ENCODE measurements at regions not wholly inside any gene's neighbourhood (a gene's known extent, or its start where the extent isn't known, plus 50 kb on each side); places are given as distances from the start of the nearest gene placed in this dataset.

DNA sequence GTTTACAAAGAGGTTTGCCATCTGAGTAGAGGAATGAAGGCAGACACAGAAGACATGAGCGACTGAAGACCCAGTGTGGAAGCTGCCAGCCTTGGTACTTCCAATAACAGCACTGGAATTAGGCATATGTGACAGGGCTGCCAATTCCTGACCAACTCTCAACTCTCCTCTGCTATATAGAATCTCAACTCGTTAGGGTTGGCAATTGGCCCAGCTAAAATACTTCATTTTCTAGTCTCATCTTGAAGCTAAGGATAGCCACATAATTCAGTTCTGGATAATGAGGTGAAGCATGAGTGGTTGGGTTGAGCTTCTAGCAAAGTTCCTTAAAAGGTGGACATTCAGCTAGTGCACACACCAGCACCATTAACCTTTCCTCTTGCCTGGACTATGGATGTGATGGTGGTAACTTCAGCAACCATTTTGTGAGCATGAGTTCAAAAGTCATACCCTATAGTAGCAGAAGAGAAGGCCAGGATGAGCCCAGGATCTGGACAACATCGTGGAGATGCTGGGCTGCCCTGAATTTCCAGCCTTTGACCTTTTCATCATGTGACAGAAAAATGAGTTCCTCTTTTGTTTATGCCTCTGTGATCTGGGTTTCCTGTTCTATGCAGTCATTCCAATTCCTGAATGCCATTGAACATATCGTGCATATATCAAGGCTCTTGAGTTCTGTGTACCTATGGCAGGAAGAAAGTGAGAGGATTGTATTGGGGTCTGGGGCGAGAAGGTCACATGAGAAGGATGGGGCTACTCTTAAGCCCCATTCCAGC, 68.1 kb upstream of the HAAO start:
- CTCF ChIA-PET, result interaction anchor here (0.6 to 2.8 kb wide), 8 partner anchors 85 to 748 kb away, joined by 3 to 15 read pairs (median 4); no protein-coding TSS in a partner anchor
- H3K4me1 Mint-ChIP-seq, result no peaks in the 10 kb centered on the region
- 75% methylated on average over 2 of the region's 5 CpGs for WGBS (ENCODE audit: insufficient coverage)

GRCh38 chr2:42859791-42860190, 67.4 kb upstream of the HAAO start:
- H3K4me1 ChIP-seq (ENCODE audit: control insufficient read depth in 1 of 2, extremely low read depth in 1 of 2, insufficient read depth in 2 of 2, low read length in 2 of 2), result no peaks in the 10 kb centered on the region
- H3K36me3 ChIP-seq (ENCODE audit: control insufficient read depth in 2 of 2, extremely low read depth in 1 of 2, insufficient read depth in 1 of 2, low read length in 1 of 2), result no peaks in the 10 kb centered on the region
- DNase-seq (no peak), ATAC-seq (replicated peaks in 1 of 4) (no peak)
- no peak overlapping the region for H3K4me3 ChIP-seq (ENCODE audit: control insufficient read depth in 1 of 2, extremely low read depth in 1 of 2, low read length in 1 of 2)
- H3K27me3 Mint-ChIP-seq, result no peaks in the 10 kb centered on the region
- no peaks in the 10 kb centered on the region for H3K9me3 ChIP-seq
- ChIA-PET CTCF (interaction anchor here (0.6 to 2.8 kb wide), 10 partner anchors 84 to 749 kb away, joined by 3 to 15 read pairs (median 3); no protein-coding TSS in a partner anchor), POLR2A (no interaction called here)
- H3K27me3 ChIP-seq (replicated peaks in 1 of 2; ENCODE audit: control insufficient read depth in 2 of 2, extremely low read depth in 1 of 2, insufficient read depth in 2 of 2, low read length in 1 of 2), result peaks cover 0 to 3% of the 10 kb centered on the region in 2 experiments
- no peak overlapping the region for H3K27ac ChIP-seq (ENCODE audit: low read length)
- H3K4me1 Mint-ChIP-seq, result no peaks in the 10 kb centered on the region
- 75% methylated on average over 2 of the region's 4 CpGs for WGBS (ENCODE audit: insufficient coverage)
- peaks cover 0 to 7% (median 7%) of the 10 kb centered on the region in 3 donors for H3K9me3 Mint-ChIP-seq
- no peak overlapping the region for H3K4me3 Mint-ChIP-seq
- no peaks in the 10 kb centered on the region for H3K36me3 Mint-ChIP-seq
- no peak overlapping the region for H3K27ac Mint-ChIP-seq

More for the DNA sequence above, 68.1 kb upstream of the HAAO start:
- POLR2A ChIA-PET, result no interaction called here
- peaks cover 0 to 3% of the 10 kb centered on the region in 2 experiments for H3K27me3 ChIP-seq (replicated peaks in 1 of 2; ENCODE audit: control insufficient read depth in 2 of 2, extremely low read depth in 1 of 2, insufficient read depth in 2 of 2, low read length in 1 of 2)
- peaks cover 0 to 2% of the 10 kb centered on the region in 2 donors for H3K27me3 Mint-ChIP-seq
- H3K9me3 ChIP-seq, result no peaks in the 10 kb centered on the region
- H3K36me3 Mint-ChIP-seq, result no peaks in the 10 kb centered on the region
- no peak overlapping the region for H3K27ac ChIP-seq (ENCODE audit: low read length)
- H3K36me3 ChIP-seq (ENCODE audit: control insufficient read depth in 2 of 2, extremely low read depth in 1 of 2, insufficient read depth in 1 of 2, low read length in 1 of 2), result no peaks in the 10 kb centered on the region
- no peaks in the 10 kb centered on the region for H3K4me1 ChIP-seq (ENCODE audit: control insufficient read depth in 1 of 2, extremely low read depth in 1 of 2, insufficient read depth in 2 of 2, low read length in 2 of 2)
- peaks cover 0 to 7% (median 7%) of the 10 kb centered on the region in 3 donors for H3K9me3 Mint-ChIP-seq
- no peak overlapping the region for H3K4me3 Mint-ChIP-seq
- H3K27ac Mint-ChIP-seq, result no peak overlapping the region
- ATAC-seq (replicated peaks in 1 of 4), result no peak
- no peak overlapping the region for H3K4me3 ChIP-seq (ENCODE audit: control insufficient read depth in 1 of 2, extremely low read depth in 1 of 2, low read length in 1 of 2)
- no peak for DNase-seq

DNA sequence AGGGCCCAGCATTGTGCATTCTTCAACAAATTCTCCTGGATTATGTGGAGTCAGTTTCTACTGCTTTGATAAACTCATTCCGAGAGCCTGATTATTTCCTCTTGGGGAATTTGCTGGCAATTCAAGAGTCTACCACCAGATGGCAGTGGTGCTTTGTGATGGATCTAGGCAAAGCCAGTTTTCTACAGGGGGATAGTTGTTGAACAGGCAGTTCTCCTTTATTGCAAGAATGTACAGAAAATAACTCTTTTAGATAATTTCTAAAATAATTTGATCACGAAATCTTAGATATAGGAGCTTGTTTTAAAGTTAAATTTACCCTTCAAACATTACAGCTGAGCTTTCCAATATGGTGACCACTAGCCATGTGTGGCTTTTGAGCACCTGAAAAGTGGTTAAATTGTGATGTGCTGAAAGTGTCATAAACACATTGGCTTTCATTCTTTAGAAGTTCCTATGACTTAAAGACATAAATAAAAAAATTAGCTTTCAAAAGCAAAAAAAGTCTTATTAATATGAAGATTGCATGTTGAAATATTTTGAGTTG, 66.7 kb upstream of the HAAO start:
- ATAC-seq (replicated peaks in 1 of 4) (no peak), DNase-seq (peak in 33 of 35 experiments; percentile 10 to 73 (median 40))
- H3K36me3 ChIP-seq (ENCODE audit: control insufficient read depth in 2 of 2, extremely low read depth in 1 of 2, insufficient read depth in 1 of 2, low read length in 1 of 2), result no peaks in the 10 kb centered on the region
- H3K4me1 Mint-ChIP-seq, result no peaks in the 10 kb centered on the region
- H3K9me3 ChIP-seq, result no peaks in the 10 kb centered on the region
- peaks cover 0 to 7% (median 7%) of the 10 kb centered on the region in 3 donors for H3K9me3 Mint-ChIP-seq
- ChIA-PET POLR2A (interaction anchor here in 1 of 2 donors (0.6 kb wide), 1 partner anchor 688 kb away, joined by 3 read pairs; no protein-coding TSS in a partner anchor), CTCF (interaction anchor here (0.6 to 2.8 kb wide), 7 partner anchors 31 to 719 kb away, joined by 3 to 15 read pairs (median 3); partner anchors contain the start of gene ZFP36L2 (in 1 of the 2))
- H3K4me3 Mint-ChIP-seq, result no peak overlapping the region
- no peaks in the 10 kb centered on the region for H3K4me1 ChIP-seq (ENCODE audit: control insufficient read depth in 1 of 2, extremely low read depth in 1 of 2, insufficient read depth in 2 of 2, low read length in 2 of 2)
- WGBS (ENCODE audit: insufficient coverage), result no CpG with 5 or more reads among the region's 2 CpGs
- no peaks in the 10 kb centered on the region for H3K36me3 Mint-ChIP-seq
- no peak overlapping the region for H3K27ac ChIP-seq (ENCODE audit: low read length)
- no peaks in the 10 kb centered on the region for H3K27me3 Mint-ChIP-seq
- peaks cover 0 to 3% of the 10 kb centered on the region in 2 experiments for H3K27me3 ChIP-seq (replicated peaks in 1 of 2; ENCODE audit: control insufficient read depth in 2 of 2, extremely low read depth in 1 of 2, insufficient read depth in 2 of 2, low read length in 1 of 2)
- no peak overlapping the region for H3K27ac Mint-ChIP-seq
- H3K4me3 ChIP-seq (ENCODE audit: control insufficient read depth in 1 of 2, extremely low read depth in 1 of 2, low read length in 1 of 2), result no peak overlapping the region

GRCh38 chr2:42858140-42859005, 66.0 kb upstream of the HAAO start:
- DNase-seq (no peak), ATAC-seq (replicated peaks in 1 of 4) (no peak)
- H3K27me3 Mint-ChIP-seq, result no peaks in the 10 kb centered on the region
- Histone ChIP-seq H3K9me3 (no peaks in the 10 kb centered on the region), H3K27me3 (replicated peaks in 1 of 2; ENCODE audit: control insufficient read depth in 2 of 2, extremely low read depth in 1 of 2, insufficient read depth in 2 of 2, low read length in 1 of 2) (peaks cover 0 to 3% of the 10 kb centered on the region in 2 experiments), H3K4me3 (ENCODE audit: control insufficient read depth in 1 of 2, extremely low read depth in 1 of 2, low read length in 1 of 2) (no peak overlapping the region), H3K27ac (ENCODE audit: low read length) (no peak overlapping the region), H3K36me3 (ENCODE audit: control insufficient read depth in 2 of 2, extremely low read depth in 1 of 2, insufficient read depth in 1 of 2, low read length in 1 of 2) (no peaks in the 10 kb centered on the region), H3K4me1 (ENCODE audit: control insufficient read depth in 1 of 2, extremely low read depth in 1 of 2, insufficient read depth in 2 of 2, low read length in 2 of 2) (no peaks in the 10 kb centered on the region)
- ChIA-PET CTCF (interaction anchor here (0.6 to 2.8 kb wide), 10 partner anchors 30 to 719 kb away, joined by 3 to 15 read pairs (median 4); partner anchors contain the start of gene ZFP36L2 (in 1 of the 2)), POLR2A (interaction anchor here in 1 of 2 donors (0.6 kb wide), 1 partner anchor 687 kb away, joined by 3 read pairs; no protein-coding TSS in a partner anchor)
- H3K4me1 Mint-ChIP-seq, result no peaks in the 10 kb centered on the region
- no peaks in the 10 kb centered on the region for H3K36me3 Mint-ChIP-seq
- H3K27ac Mint-ChIP-seq, result no peak overlapping the region
- no peak overlapping the region for H3K4me3 Mint-ChIP-seq
- WGBS (ENCODE audit: insufficient coverage), result 54% methylated on average over 3 of the region's 4 CpGs
- peaks cover 0 to 7% (median 7%) of the 10 kb centered on the region in 3 donors for H3K9me3 Mint-ChIP-seq

GRCh38 chr2:42856891-42857632, 64.7 kb upstream of the HAAO start:
- H3K27ac Mint-ChIP-seq, result no peak overlapping the region
- H3K4me1 ChIP-seq (ENCODE audit: control insufficient read depth in 1 of 2, extremely low read depth in 1 of 2, insufficient read depth in 2 of 2, low read length in 2 of 2), result no peaks in the 10 kb centered on the region
- DNase-seq (no peak), ATAC-seq (replicated peaks in 1 of 4) (no peak)
- H3K36me3 ChIP-seq (ENCODE audit: control insufficient read depth in 2 of 2, extremely low read depth in 1 of 2, insufficient read depth in 1 of 2, low read length in 1 of 2), result no peaks in the 10 kb centered on the region
- H3K27ac ChIP-seq (ENCODE audit: low read length), result no peak overlapping the region
- 76% methylated on average over 18 of the region's 23 CpGs for WGBS (ENCODE audit: insufficient coverage)
- H3K9me3 Mint-ChIP-seq, result peaks cover 0 to 7% (median 7%) of the 10 kb centered on the region in 3 donors
- H3K4me3 ChIP-seq (ENCODE audit: control insufficient read depth in 1 of 2, extremely low read depth in 1 of 2, low read length in 1 of 2), result no peak overlapping the region
- POLR2A ChIA-PET, result no interaction called here
- no peaks in the 10 kb centered on the region for H3K9me3 ChIP-seq
- CTCF ChIA-PET, result interaction anchor here (1.0 to 1.3 kb wide), 3 partner anchors 626 to 684 kb away, joined by 3 to 5 read pairs (median 4); no protein-coding TSS in a partner anchor
- no peaks in the 10 kb centered on the region for H3K4me1 Mint-ChIP-seq
- no peaks in the 10 kb centered on the region for H3K27me3 Mint-ChIP-seq
- H3K36me3 Mint-ChIP-seq, result no peaks in the 10 kb centered on the region
- H3K4me3 Mint-ChIP-seq, result no peak overlapping the region
- H3K27me3 ChIP-seq (replicated peaks in 1 of 2; ENCODE audit: control insufficient read depth in 2 of 2, extremely low read depth in 1 of 2, insufficient read depth in 2 of 2, low read length in 1 of 2), result peaks cover 0 to 3% of the 10 kb centered on the region in 2 experiments

All from T-cell (primary cell).